ENCODE measurements at regions not wholly inside any gene's neighbourhood (a gene's known extent, or its start where the extent isn't known, plus 50 kb on each side); places are given as distances from the start of the nearest gene placed in this dataset.
A peak's percentile ranks its signal among the peaks of the same experiment; 100 is the strongest.

DNA sequence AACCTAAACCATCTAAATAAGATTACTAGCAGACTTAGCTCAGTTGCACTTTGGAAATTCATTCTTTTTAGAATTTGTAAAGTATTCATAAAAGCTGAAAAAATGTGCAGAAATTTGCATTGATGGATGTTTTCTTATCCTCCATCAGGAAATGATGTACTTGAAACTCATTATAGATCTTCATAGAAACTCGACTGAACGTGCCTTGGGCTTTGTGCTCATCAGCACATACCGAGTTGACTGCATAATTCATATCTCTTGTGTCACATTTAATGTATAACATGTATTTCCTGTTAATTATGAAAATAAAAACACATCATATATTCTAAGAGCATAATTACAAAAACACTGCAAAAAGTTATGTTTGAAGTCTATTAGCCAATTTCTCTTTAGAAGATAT lies 290.9 kb upstream of the NR5A2 start:
- no peak for DNase-seq (ENCODE audit: low read depth)
- no peak overlapping the region for H3K4me3 ChIP-seq (ENCODE audit: low read length)
- TF ChIP-seq, protein P1, sequence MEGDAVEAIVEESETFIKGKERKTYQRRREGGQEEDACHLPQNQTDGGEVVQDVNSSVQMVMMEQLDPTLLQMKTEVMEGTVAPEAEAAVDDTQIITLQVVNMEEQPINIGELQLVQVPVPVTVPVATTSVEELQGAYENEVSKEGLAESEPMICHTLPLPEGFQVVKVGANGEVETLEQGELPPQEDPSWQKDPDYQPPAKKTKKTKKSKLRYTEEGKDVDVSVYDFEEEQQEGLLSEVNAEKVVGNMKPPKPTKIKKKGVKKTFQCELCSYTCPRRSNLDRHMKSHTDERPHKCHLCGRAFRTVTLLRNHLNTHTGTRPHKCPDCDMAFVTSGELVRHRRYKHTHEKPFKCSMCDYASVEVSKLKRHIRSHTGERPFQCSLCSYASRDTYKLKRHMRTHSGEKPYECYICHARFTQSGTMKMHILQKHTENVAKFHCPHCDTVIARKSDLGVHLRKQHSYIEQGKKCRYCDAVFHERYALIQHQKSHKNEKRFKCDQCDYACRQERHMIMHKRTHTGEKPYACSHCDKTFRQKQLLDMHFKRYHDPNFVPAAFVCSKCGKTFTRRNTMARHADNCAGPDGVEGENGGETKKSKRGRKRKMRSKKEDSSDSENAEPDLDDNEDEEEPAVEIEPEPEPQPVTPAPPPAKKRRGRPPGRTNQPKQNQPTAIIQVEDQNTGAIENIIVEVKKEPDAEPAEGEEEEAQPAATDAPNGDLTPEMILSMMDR (conservative IDR thresholded peaks at IDR 0.05; ENCODE audit: low read length) = no peak

DNA sequence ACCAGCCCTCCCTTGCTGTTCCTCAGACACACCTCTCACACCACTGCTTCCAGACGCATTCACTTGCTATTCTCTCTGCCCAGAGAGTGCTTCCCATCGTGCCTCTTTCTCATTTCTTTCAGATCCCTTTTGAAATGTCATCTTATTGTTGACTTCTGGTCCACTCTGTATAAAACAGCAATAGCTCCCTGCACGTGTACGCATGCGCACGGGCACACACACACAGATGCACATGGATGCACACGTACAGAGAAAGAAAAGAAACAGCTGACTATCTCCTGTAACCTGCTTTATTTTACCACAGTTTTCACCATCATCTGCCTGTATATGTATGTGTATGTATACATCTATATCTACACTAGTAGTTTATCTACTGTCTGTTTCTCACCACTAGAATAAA lies 285.9 kb upstream of the NR5A2 start:
- no peak overlapping the region for H3K4me3 ChIP-seq (ENCODE audit: low read length)
- DNase-seq (ENCODE audit: low read depth) = no peak
- TF ChIP-seq, protein P1 (conservative IDR thresholded peaks at IDR 0.05; ENCODE audit: low read length) = no peak

DNA sequence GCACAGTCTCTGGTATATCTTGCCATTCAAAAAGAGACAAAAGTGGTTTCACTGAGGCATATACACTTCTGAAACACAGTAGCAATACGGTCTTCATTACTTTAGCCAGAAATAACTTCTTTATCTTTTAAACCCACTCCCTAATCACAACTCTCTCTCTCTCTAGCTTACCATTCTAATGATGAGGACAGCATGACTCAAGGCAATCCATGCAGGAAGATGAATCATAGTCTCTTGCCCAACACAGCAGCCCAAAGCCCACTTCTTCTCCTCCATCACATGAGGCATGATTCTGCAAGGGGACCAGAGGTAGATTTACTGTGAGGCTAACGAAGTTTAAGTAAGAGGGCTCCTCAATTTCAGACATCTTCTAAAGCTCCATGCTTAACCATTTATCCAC lies 285.0 kb upstream of the NR5A2 start:
- H3K4me3 ChIP-seq (ENCODE audit: low read length) = no peak overlapping the region
- TF ChIP-seq, protein P1 (conservative IDR thresholded peaks at IDR 0.05; ENCODE audit: low read length) = no peak
- peak; percentile 76 for DNase-seq (ENCODE audit: low read depth)

DNA sequence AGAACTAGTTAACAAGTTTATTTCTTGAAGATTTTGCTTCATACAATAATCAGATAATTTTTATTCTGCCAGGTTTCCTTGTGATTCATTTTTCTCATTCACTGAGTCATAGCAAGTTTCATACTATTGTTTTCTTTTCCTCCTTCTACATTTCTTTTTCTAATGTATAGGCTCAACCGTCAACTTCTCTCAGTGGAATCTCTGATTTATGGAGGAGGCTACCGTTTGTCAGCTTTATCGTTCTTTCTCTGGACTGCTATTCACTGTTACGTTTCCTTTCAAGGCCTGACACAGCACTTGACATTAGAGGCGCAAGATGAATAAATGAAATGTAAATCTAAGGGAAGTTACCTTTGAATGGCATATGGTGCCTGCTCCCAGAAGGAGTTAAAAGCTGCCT lies 284.3 kb upstream of the NR5A2 start:
- TF ChIP-seq, protein P1 (conservative IDR thresholded peaks at IDR 0.05; ENCODE audit: low read length) = no peak
- DNase-seq (ENCODE audit: low read depth) = no peak
- no peak overlapping the region for H3K4me3 ChIP-seq (ENCODE audit: low read length)

DNA sequence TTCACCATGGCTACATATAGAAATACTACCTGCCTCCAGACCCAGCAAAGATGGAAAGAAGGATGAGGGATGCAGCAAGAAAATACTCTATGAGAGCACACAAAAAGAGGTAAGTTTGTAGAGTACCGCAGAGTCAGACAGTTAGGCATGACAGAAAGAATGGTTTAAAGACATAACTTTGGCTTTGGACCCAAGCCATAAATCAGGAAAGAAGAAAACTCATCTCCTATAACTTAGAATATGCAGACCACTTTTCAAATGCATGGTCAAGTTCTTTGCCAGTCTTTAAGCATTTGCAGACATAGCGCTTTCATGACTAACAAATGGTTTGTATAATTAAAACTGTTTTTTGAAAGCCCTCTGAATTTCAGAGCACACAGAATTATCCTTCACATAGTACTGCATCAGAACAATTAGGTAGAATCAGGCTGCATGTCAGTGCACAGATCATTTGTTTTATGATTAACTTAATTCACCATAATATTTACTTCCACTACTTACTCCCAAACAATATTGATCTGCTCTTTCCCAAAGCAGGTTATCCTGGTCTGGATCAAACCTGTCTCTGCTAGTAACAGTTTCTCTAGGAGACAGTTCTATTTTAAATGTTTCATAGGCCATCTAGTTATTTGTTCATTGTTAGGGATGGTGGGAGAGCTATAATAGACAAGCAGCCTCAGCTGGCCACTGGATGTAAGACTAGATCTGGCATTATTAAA lies 280.7 kb upstream of the NR5A2 start:
- TF ChIP-seq, protein P1 (conservative IDR thresholded peaks at IDR 0.05; ENCODE audit: low read length) = no peak
- DNase-seq (ENCODE audit: low read depth) = no peak
- H3K4me3 ChIP-seq (ENCODE audit: low read length) = no peak overlapping the region

DNA sequence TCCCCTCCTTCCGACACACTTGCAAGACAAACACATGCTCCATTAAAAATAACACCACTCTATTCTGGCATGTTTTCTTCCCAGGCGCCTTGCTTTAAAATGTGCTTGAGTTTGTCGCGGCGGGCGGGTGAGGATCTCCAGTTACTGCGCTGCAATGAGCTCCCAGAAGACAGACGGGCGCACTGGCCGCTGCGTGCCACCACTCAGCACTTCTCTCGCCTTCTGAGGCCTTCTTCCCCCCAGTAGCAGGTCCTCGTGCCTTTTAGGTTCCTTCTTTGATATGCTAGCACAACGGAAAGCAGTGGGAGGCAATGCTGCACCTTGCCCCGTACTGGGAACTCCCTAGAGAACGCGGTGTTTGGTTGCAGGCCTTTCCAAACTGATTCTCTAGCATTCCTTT lies 279.5 kb upstream of the NR5A2 start:
- no peak for DNase-seq (ENCODE audit: low read depth)
- TF ChIP-seq, protein P1 (conservative IDR thresholded peaks at IDR 0.05; ENCODE audit: low read length) = no peak
- no peak overlapping the region for H3K4me3 ChIP-seq (ENCODE audit: low read length)

DNA sequence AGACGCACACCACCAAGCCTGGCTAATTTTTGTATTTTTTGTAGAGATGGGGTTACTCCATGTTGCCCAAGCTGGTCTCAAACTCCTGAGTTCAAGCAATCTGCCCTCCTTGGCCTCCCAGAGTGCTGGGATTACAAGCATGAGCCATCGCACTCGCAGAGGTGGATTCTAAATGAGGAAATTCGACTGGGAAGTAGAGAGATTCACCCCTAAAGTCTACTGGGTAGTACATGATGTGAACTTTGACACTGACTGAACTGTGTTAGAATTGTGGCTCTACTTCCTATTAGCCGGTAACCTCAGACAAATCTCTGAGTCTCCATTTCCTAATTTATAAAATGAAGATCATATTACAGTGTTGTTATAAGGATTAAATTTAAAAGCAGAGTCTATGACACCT lies 276.0 kb upstream of the NR5A2 start:
- DNase-seq (ENCODE audit: low read depth) = no peak
- TF ChIP-seq, protein P1 (conservative IDR thresholded peaks at IDR 0.05; ENCODE audit: low read length) = no peak
- H3K4me3 ChIP-seq (ENCODE audit: low read length) = no peak overlapping the region

All from AG10803 (cell line).